BE2C (cell line): ENCODE measurements at regions not wholly inside any gene's neighbourhood (a gene's known extent, or its start where the extent isn't known, plus 50 kb on each side); places are given as distances from the start of the nearest gene placed in this dataset.

Source experiments
- DNase-seq: peaks from one replicate; pipeline ENCODE4 v3.0.0-alpha.2; 2020
- H3K27me3 ChIP-seq: fragments of 250-450 bp; sonication (Bioruptor Pico); 2 replicates; pipeline ENCODE4 v1.5.1; 2020; ENCODE audit warnings: mild to moderate bottlenecking
- H3K36me3 ChIP-seq: fragments of 250-450 bp; sonication (Bioruptor Pico); 2 replicates; pipeline ENCODE4 v1.5.1; 2020; ENCODE audit warnings: mild to moderate bottlenecking
- H3K4me1 ChIP-seq: fragments of 250-450 bp; sonication (Bioruptor Pico); 2 replicates; pipeline ENCODE4 v1.5.1; 2020
- H3K4me3 ChIP-seq: 2 replicates; pipeline ENCODE4 v1.5.1; 2011; ENCODE audit warnings: low read depth, low read length
- H3K9me3 ChIP-seq: fragments of 250-450 bp; sonication (Bioruptor Pico); 2 replicates; pipeline ENCODE4 v1.5.1; 2020
- CTCF ChIP-seq: IDR thresholded peaks from 2 replicates; pipeline ENCODE4 v1.5.1; 2012; ENCODE audit warnings: mild to moderate bottlenecking, low read depth, low read length

- H3K9me3 ChIP-seq = no peaks in the 10 kb centered on the region
- TF ChIP-seq CTCF = no peak
- no peaks in the 10 kb centered on the region for H3K4me1 ChIP-seq
- H3K4me3 ChIP-seq = no peak overlapping the region
- no peak for DNase-seq
- no peaks in the 10 kb centered on the region for H3K27me3 ChIP-seq
- H3K36me3 ChIP-seq = no peaks in the 10 kb centered on the region
Measured at GRCh38 chr4:62208921-62209320, 1008.8 kb downstream of the ADGRL3 start.

- DNase-seq = no peak
- no peak overlapping the region for H3K4me3 ChIP-seq
- no peak for TF ChIP-seq CTCF
- no peaks in the 10 kb centered on the region for H3K4me1 ChIP-seq
- H3K36me3 ChIP-seq = no peaks in the 10 kb centered on the region
- H3K27me3 ChIP-seq = no peaks in the 10 kb centered on the region
- no peaks in the 10 kb centered on the region for H3K9me3 ChIP-seq
Measured at GRCh38 chr4:62204136-62204535, 1004.0 kb downstream of the ADGRL3 start.

GRCh38 chr4:62199291-62199810 lies 999.2 kb downstream of the ADGRL3 start:
- no peak for TF ChIP-seq CTCF
- Histone ChIP-seq H3K27me3 (no peaks in the 10 kb centered on the region), H3K4me3 (no peak overlapping the region), H3K9me3 (no peaks in the 10 kb centered on the region), H3K4me1 (no peaks in the 10 kb centered on the region), H3K36me3 (no peaks in the 10 kb centered on the region)
- DNase-seq = no peak

- no peak overlapping the region for H3K4me3 ChIP-seq
- no peaks in the 10 kb centered on the region for H3K36me3 ChIP-seq
- no peaks in the 10 kb centered on the region for H3K27me3 ChIP-seq
- TF ChIP-seq CTCF = no peak
- H3K9me3 ChIP-seq = no peaks in the 10 kb centered on the region
- DNase-seq = no peak
- H3K4me1 ChIP-seq = peaks cover 16% of the 10 kb centered on the region
Measured at GRCh38 chr4:62196338-62196737, 996.2 kb downstream of the ADGRL3 start.

GRCh38 chr4:62194342-62194741 lies 994.2 kb downstream of the ADGRL3 start:
- no peak overlapping the region for H3K4me3 ChIP-seq
- TF ChIP-seq CTCF = no peak
- H3K4me1 ChIP-seq = peaks cover 22% of the 10 kb centered on the region
- no peak for DNase-seq
- no peaks in the 10 kb centered on the region for H3K36me3 ChIP-seq
- no peaks in the 10 kb centered on the region for H3K9me3 ChIP-seq
- no peaks in the 10 kb centered on the region for H3K27me3 ChIP-seq

- no peak for TF ChIP-seq CTCF
- no peak overlapping the region for H3K4me3 ChIP-seq
Measured at GRCh38 chr4:62193761-62194160, 993.6 kb downstream of the ADGRL3 start.

More at GRCh38 chr4:62193761-62194160, 993.6 kb downstream of the ADGRL3 start:
- H3K36me3 ChIP-seq = no peaks in the 10 kb centered on the region
- H3K4me1 ChIP-seq = peaks cover 22% of the 10 kb centered on the region
- no peaks in the 10 kb centered on the region for H3K27me3 ChIP-seq
- DNase-seq = no peak
- H3K9me3 ChIP-seq = no peaks in the 10 kb centered on the region
